ENCODE measurements at regions not wholly inside any gene's neighbourhood (a gene's known extent, or its start where the extent isn't known, plus 50 kb on each side); places are given as distances from the start of the nearest gene placed in this dataset.
"Not testable (repeated sequence)": the region's sequence is repeated elsewhere in the genome, so short reads cannot be mapped to it uniquely, and the experiment has no call there.

DNA sequence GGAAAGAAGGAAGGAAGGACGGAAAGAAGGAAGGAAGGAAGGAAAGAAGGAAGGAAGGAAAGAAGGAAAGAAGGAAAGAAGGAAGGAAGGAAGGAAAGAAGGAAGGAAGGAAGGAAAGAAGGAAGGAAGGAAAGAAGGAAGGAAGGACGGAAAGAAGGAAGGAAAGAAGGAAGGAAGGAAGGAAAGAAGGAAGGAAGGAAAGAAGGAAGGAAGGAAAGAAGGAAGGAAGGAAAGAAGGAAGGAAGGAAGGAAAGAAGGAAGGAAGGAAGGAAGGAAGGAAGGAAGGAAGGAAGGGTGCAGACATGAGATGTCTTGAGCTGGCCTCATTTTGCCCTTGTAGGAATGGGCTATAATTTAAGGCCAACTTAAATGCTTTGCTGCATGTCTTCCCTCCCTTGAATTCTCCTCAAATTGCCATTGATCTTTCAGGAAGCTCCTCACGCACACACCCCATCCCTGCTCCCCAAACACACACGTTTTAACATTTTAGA, 172.1 kb upstream of the NOX3 start:
- DNase-seq (ENCODE audit: low spot score) = not testable (repeated sequence)

GRCh38 chr6:155623450-155624178, 168.0 kb upstream of the NOX3 start:
- DNase-seq (ENCODE audit: low spot score) = no peak

DNA sequence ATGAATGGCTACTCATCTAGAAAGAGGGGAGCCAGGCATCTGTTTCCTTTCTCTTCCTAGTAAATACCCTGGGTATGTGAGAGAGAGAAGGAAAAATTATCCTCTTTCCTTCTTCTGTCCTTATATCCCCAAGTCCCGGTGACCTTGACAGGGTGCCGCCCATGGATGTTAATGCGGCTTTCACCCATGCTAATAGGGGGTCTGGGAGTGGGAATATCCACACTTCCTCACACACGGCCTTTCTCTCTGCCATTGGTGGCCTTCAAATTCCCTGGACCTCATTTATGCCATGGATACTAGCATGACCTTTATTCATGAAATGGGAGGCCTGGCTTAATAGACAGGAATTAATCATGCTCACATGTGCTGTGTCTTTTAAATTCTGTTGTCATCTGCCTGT, 159.0 kb upstream of the NOX3 start:
- DNase-seq (ENCODE audit: low spot score) = no peak

DNA sequence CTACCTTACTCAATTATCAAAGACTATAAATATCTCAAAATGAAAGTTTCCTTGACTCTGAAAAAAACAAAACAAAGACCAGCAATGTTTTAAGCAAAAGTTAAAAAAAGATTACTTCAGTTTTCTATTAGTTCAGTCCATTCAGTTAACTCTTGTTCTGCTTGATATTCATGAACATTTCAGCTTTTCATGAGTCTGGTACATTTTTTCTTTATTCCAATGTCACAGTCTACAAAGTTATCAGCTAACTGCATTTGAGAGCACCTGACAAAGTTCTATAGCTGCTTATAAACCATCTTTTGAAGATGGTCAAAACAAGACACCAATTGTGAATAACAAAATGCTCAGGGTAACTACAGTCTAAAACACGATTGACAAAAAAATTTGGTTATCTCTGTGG, 156.1 kb upstream of the NOX3 start:
- DNase-seq (ENCODE audit: low spot score) = no peak

DNA sequence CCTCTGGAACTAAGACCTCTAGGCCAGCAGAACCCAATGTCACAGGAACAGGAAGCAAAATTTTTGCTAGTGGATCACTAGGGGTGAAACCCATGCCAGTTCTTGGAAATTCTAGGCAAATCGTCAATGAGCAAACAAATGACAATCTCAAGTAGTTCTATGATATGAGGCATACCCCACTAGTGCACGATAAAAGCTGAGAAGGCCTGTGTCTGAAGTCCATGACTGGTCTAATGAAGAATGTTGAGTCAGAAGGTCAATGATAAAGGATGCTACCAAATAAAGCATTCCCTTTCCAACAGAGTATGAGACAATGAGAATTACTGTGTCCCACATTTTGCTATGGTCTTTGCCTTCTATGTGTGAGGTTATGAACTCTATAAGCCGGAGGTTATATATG, 149.4 kb upstream of the NOX3 start:
- DNase-seq (ENCODE audit: low spot score) = no peak

DNA sequence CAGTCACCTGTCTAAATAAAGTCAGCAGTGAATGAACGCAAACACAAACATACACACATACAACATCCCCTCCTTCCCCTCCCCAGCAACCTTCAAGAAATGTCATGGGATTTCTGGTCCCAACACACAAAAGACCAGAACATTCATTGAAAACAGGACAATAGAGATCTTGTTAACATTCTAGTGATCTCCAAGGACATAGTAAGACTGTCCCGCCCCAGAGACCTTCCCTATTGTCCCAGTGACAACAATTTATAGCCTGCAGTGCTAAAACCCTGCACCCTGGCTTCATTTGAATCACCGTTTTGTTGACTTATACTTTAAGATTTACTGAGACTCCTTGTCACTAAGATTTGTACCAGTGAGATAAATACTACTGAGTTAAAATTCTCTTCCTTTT, 143.9 kb upstream of the NOX3 start:
- DNase-seq (ENCODE audit: low spot score) = peak; percentile 3

DNA sequence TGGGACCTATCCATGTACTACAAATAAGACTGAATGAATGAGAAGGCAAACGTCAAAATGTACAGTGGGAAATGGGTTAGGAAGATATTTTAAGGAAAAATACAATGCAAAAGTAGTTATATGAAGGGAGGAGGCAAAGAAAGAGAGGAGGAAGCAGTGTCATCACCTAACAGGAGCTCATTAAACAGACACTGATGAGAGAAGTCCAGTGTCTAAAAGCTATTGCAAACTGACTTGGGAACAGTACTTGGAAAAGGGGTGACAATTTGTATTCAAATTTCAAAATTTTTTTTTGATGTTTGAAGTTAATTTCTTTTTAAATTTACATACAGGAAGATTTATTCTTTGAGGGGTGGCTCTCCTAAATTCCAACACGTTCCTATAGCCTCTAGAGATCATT, 143.5 kb upstream of the NOX3 start:
- DNase-seq (ENCODE audit: low spot score) = no peak

GRCh38 chr6:155595284-155595683, 139.6 kb upstream of the NOX3 start:
- no peak for DNase-seq (ENCODE audit: low spot score)

DNA sequence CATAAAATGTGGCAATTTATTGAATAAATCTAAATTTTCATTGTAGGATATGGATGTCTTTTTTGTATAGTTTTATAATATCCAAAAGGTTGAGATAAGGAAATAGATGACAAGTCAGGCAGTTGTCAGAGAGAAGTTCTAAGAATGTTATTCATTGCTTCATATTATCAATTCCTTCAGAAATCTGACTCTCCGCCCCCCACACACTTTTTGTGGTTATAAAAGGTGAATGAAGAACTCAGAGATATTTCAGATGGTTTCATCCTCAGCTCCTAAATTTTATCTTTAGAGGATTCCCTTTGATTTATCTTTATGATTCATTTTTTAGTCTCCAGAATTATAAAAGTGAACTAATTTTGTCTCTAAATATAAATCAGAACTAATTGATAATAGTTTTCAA, 136.1 kb upstream of the NOX3 start:
- DNase-seq (ENCODE audit: low spot score) = no peak

DNA sequence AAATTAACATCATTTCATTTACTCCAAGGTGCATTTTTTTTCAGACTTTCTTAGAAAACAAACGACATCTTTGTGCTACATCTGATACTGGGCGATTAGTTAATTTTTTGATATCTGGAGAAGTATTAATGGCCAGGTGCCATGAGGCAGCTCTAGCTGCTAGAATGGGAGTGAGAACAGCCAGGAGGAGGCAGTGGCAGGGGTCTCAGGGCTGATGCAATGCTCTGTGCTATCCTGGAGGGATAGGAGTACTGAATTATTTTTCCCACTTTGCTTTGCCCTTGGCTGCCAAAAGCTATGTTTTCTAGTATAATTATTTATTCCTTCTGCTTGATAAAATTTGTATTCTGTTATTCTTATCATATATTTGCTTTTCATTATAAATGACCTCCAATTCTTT, 133.6 kb upstream of the NOX3 start:
- no peak for DNase-seq (ENCODE audit: low spot score)

DNA sequence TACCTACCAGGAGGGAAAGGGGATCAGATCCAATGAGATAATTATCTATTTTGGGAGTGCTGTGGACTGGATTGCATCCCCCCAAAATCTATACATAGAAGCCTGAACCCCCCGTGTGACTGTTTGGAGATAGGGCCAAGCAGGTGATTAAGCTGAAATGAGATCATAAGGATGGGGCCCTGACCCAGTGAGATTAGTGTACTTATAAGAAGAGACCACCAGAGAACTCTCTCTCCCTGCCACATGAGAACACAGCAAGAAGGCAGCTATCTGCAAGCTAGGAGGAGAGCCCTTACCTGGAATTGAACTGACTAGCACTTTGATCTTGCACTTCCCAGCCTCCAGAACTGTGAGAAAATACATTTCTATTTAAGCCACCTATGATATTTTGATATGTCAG, 132.2 kb upstream of the NOX3 start:
- DNase-seq (ENCODE audit: low spot score) = no peak

GRCh38 chr6:155586090-155586489, 130.5 kb upstream of the NOX3 start:
- no peak for DNase-seq (ENCODE audit: low spot score)

GRCh38 chr6:155584006-155584405, 128.4 kb upstream of the NOX3 start:
- DNase-seq (ENCODE audit: low spot score) = no peak

- DNase-seq (ENCODE audit: low spot score) = no peak
Observed at GRCh38 chr6:155582016-155582991, 126.7 kb upstream of the NOX3 start.

DNA sequence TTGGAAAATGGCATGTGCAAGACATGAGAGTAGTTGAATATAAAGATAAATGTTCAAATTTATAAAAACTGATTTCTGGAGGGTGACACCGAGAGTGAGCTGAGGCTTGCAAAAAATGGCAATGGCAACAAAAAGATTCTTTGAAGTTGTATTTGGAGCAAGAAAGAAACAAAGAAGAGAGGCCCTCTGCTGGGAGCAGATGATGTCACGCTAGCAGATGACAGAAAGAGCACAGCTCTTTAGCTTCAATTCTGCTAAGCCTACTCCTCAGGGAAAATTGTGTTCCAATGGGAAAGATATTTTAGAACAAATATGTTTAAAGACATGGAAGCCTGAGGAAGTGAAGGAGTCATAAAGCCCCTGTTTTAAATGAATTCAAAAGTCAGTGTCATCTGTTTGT, 125.3 kb upstream of the NOX3 start:
- DNase-seq (ENCODE audit: low spot score) = peak; percentile 2

- no peak for DNase-seq (ENCODE audit: low spot score)
Observed at GRCh38 chr6:155578251-155578650, 122.6 kb upstream of the NOX3 start.

DNA sequence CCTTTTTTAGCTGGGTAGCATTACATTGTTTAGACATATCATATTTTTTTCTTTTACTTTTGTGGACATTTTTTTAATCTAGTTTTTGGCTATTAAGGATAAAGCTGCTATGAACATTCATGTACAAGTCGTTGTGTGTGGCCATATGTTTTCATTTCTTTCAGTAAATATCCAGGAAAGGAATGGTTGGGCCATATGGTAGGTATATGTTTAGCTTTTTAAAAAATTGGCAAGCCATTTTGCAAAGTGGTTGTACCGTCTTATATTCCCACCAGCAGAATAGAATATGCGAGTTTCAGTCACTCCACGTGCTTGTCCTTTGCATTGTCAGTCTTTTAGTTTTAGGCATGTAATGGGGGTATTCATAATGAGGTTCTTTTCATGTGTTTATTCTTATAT, 106.3 kb upstream of the NOX3 start:
- no peak for DNase-seq (ENCODE audit: low spot score)

GRCh38 chr6:155561257-155561965, 105.8 kb upstream of the NOX3 start:
- peak; percentile 3 for DNase-seq (ENCODE audit: low spot score)

DNA sequence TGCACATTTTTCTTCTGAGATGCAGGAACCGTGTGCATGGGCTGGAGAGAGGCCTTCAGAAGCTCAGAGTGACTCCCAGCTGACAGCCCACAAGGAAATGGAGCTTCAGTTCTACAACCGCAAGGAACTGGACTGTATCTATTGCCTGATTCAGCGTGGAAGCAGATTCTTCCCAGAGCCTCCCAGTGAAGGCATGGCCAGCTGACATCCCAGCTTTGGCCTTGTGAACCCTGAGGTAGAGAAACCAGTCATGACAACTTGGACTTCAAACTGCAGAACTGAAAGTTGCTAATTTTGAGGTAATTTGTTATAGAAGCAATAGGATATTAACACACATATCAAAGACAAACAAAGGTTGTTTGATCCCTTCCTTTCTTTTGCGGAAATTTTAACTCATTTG, 94.3 kb upstream of the NOX3 start:
- no peak for DNase-seq (ENCODE audit: low spot score)

DNA sequence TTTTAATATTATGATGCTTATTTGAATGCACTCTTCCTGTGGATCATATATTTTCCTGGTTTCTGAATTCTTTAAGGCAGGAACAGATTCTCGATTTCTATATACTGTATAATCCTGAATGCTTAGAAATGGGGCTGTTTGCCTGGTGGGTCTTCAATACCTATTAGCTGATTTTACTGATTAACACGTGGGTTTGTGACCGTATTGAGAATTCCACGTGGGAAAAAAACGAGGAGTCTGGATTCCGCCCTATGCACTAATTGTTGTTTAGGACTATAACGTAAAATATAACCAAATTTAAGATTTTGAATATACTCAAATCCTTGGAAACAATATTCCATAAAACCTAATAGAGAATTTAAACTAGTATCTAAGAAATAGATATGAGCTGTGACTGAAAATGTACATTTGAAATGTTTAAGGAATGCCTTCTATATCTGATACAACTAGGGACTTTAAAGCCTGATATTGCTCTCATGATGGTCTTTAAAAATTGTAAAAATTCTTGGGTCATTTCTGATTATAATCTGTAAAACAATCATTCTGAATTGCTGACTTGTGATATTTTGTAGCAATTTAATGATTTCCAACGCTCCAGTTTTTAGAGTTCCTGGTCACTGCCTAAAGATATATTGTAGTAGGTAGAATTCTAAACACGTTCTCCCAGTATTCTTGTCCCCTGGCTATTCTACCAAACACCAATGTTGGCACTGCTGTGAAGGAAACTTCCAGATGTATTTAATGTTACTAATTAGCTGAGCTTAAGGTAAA, 93.6 kb upstream of the NOX3 start:
- no peak for DNase-seq (ENCODE audit: low spot score)

GRCh38 chr6:155548576-155548975, 92.9 kb upstream of the NOX3 start:
- no peak for DNase-seq (ENCODE audit: low spot score)
